GM18502 (cell line): ENCODE measurements at regions not wholly inside any gene's neighbourhood (a gene's known extent, or its start where the extent isn't known, plus 50 kb on each side); places are given as distances from the start of the nearest gene placed in this dataset.
"Not testable (repeated sequence)": the region's sequence is repeated elsewhere in the genome, so short reads cannot be mapped to it uniquely, and the experiment has no call there.

Experiments
- ATAC-seq: cut with Tn5 transposase; IDR thresholded peaks from one replicate; pipeline ENCODE4 v1.9.1; 2021; ENCODE audit warnings: mild to moderate bottlenecking; ENCODE audit not compliant: unreplicated experiment, poor library complexity

- not testable (repeated sequence) for ATAC-seq
These were observed 1636.5 kb downstream of the BRINP3 start for GRCh38 chr1:188841111-188841696.

GRCh38 chr1:188846468-188846867, 1631.2 kb downstream of the BRINP3 start:
- no peak for ATAC-seq

GRCh38 chr1:188857526-188858087, 1620.1 kb downstream of the BRINP3 start:
- no peak for ATAC-seq

GRCh38 chr1:188867614-188868013, 1610.0 kb downstream of the BRINP3 start:
- no peak for ATAC-seq

GRCh38 chr1:188871164-188871563, 1606.5 kb downstream of the BRINP3 start:
- ATAC-seq = no peak

- no peak for ATAC-seq
These were observed 1605.3 kb downstream of the BRINP3 start for GRCh38 chr1:188872376-188872775.

GRCh38 chr1:188877668-188878067, 1600.0 kb downstream of the BRINP3 start:
- no peak for ATAC-seq

GRCh38 chr1:188888386-188888785, 1589.3 kb downstream of the BRINP3 start:
- no peak for ATAC-seq

GRCh38 chr1:188889166-188889565, 1588.5 kb downstream of the BRINP3 start:
- no peak for ATAC-seq

- ATAC-seq = no peak
These were observed 1585.7 kb downstream of the BRINP3 start for GRCh38 chr1:188891958-188892357.

- no peak for ATAC-seq
These were observed 1582.1 kb downstream of the BRINP3 start for GRCh38 chr1:188895611-188896010.

GRCh38 chr1:188903241-188903640, 1574.4 kb downstream of the BRINP3 start:
- no peak for ATAC-seq

- ATAC-seq = no peak
These were observed 1573.5 kb downstream of the BRINP3 start for GRCh38 chr1:188904201-188904600.

GRCh38 chr1:188906921-188907641, 1570.6 kb downstream of the BRINP3 start:
- ATAC-seq = no peak

GRCh38 chr1:188930382-188930781, 1547.3 kb downstream of the BRINP3 start:
- ATAC-seq = no peak

- no peak for ATAC-seq
These were observed 1546.2 kb downstream of the BRINP3 start for GRCh38 chr1:188931506-188931905.

- no peak for ATAC-seq
These were observed 1539.6 kb downstream of the BRINP3 start for GRCh38 chr1:188937965-188938551.

GRCh38 chr1:188941986-188942385, 1535.7 kb downstream of the BRINP3 start:
- no peak for ATAC-seq

GRCh38 chr1:188949701-188950100, 1528.0 kb downstream of the BRINP3 start:
- no peak for ATAC-seq

- ATAC-seq = no peak
These were observed 1519.1 kb downstream of the BRINP3 start for GRCh38 chr1:188958461-188959115.
